ENCODE measurements at regions not wholly inside any gene's neighbourhood (a gene's known extent, or its start where the extent isn't known, plus 50 kb on each side); places are given as distances from the start of the nearest gene placed in this dataset.

DNA sequence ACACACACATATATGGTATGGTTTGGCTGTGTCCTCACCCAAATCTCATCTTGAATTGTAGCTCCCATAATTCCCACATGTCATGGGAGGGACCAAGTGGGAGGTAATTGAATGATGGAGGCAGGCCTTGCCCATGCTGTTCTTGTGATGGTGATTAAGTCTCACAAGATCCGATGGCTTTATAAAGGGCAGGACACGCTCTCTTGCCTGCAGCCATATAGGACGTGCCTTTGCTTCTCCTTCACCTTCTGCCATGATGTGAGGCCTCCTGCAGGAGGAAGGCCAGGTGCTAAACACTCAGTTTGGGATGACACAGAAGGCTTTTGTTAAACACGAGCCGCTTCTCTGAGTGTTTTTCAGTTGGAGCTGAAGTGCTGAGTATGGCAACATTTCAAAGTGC is 205.3 kb upstream of the KLF6 start (continued):
- TF ChIP-seq YY1 (IDR thresholded peaks at IDR 0.05) (no peak), RAD21 (IDR thresholded peaks at IDR 0.05) (no peak), TAF1 (conservative IDR thresholded peaks at IDR 0.05) (no peak), JUND (IDR thresholded peaks at IDR 0.05) (no peak), HNF4G (IDR thresholded peaks at IDR 0.05) (no peak), RXRA (IDR thresholded peaks at IDR 0.05) (no peak)
- TF ChIP-seq, protein P1, sequence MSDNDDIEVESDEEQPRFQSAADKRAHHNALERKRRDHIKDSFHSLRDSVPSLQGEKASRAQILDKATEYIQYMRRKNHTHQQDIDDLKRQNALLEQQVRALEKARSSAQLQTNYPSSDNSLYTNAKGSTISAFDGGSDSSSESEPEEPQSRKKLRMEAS (IDR thresholded peaks at IDR 0.05) = no peak

DNA sequence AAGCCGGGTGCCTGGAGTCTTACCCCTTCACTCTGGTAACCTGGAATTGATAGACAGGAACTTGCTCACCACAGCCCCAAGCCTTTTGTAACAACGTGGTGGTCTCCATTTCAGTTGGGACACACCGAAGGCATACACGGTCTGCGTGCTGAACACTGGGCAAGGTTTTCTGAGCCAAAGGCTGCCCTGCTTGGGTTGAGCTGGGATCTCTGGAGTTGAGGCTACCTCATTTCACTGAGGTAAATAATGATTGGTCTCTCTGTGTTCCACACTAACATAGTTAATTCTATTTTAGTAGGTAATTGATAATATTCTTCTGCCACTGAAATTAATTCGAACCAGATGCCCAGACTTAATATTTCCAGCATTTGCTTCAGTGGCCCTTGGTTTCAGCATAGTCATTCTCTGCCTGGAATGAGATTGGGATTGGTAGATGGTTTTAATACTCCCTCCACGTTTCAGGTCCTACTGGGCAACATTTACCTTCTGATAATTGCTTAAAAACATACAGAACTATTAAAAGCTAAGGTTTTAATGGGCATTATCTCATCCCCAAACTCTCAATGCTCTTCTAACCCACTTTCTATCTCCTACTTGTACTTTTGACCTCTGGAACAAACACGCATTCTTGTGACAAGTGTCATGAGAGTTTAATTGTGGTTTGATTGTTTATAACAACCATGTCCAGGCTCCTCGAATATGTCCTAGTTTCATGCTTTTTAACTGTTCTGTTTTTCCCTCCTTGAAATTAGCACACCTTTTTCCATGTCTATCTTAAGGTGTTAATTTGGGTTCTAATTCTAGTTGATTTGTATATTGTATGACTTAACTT is 202.3 kb upstream of the KLF6 start:
- DNase-seq (ENCODE audit: low spot score) = no peak
- TF ChIP-seq HNF4G (IDR thresholded peaks at IDR 0.05) = no peak
- no peak for TF ChIP-seq HNF4A (conservative IDR thresholded peaks at IDR 0.05)
- TF ChIP-seq YY1 (IDR thresholded peaks at IDR 0.05) = no peak
- no peak for TF ChIP-seq TAF1 (conservative IDR thresholded peaks at IDR 0.05)
- TF ChIP-seq JUND (IDR thresholded peaks at IDR 0.05) = no peak
- TF ChIP-seq RAD21 (IDR thresholded peaks at IDR 0.05) = no peak
- TF ChIP-seq FOXA1 (IDR thresholded peaks at IDR 0.05) = no peak
- no peak for TF ChIP-seq RXRA (IDR thresholded peaks at IDR 0.05)
- TF ChIP-seq, protein P2, sequence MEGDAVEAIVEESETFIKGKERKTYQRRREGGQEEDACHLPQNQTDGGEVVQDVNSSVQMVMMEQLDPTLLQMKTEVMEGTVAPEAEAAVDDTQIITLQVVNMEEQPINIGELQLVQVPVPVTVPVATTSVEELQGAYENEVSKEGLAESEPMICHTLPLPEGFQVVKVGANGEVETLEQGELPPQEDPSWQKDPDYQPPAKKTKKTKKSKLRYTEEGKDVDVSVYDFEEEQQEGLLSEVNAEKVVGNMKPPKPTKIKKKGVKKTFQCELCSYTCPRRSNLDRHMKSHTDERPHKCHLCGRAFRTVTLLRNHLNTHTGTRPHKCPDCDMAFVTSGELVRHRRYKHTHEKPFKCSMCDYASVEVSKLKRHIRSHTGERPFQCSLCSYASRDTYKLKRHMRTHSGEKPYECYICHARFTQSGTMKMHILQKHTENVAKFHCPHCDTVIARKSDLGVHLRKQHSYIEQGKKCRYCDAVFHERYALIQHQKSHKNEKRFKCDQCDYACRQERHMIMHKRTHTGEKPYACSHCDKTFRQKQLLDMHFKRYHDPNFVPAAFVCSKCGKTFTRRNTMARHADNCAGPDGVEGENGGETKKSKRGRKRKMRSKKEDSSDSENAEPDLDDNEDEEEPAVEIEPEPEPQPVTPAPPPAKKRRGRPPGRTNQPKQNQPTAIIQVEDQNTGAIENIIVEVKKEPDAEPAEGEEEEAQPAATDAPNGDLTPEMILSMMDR (IDR thresholded peaks at IDR 0.05; ENCODE audit: low read depth, low read length, missing input control) = no peak
- TF ChIP-seq, protein P3, sequence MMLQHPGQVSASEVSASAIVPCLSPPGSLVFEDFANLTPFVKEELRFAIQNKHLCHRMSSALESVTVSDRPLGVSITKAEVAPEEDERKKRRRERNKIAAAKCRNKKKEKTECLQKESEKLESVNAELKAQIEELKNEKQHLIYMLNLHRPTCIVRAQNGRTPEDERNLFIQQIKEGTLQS (IDR thresholded peaks at IDR 0.05) = no peak
- TF ChIP-seq FOXA2 (IDR thresholded peaks at IDR 0.05) = no peak
- TF ChIP-seq, protein P4, sequence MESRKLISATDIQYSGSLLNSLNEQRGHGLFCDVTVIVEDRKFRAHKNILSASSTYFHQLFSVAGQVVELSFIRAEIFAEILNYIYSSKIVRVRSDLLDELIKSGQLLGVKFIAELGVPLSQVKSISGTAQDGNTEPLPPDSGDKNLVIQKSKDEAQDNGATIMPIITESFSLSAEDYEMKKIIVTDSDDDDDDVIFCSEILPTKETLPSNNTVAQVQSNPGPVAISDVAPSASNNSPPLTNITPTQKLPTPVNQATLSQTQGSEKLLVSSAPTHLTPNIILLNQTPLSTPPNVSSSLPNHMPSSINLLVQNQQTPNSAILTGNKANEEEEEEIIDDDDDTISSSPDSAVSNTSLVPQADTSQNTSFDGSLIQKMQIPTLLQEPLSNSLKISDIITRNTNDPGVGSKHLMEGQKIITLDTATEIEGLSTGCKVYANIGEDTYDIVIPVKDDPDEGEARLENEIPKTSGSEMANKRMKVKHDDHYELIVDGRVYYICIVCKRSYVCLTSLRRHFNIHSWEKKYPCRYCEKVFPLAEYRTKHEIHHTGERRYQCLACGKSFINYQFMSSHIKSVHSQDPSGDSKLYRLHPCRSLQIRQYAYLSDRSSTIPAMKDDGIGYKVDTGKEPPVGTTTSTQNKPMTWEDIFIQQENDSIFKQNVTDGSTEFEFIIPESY (IDR thresholded peaks at IDR 0.05) = no peak
- no peak for TF ChIP-seq GABPA (IDR thresholded peaks at IDR 0.05 in 1 of 2, conservative IDR thresholded peaks at IDR 0.05 in 1 of 2)
- no peak for TF ChIP-seq NR2F2 (IDR thresholded peaks at IDR 0.05)
- TF ChIP-seq, protein P1 (IDR thresholded peaks at IDR 0.05) = no peak
- TF ChIP-seq SP1 (IDR thresholded peaks at IDR 0.05) = no peak

More for the DNA sequence above, 202.3 kb upstream of the KLF6 start:
- Histone ChIP-seq H3K27ac (ENCODE audit: low read depth in 1 of 2, low read length in 2 of 2) (no peak overlapping the region), H3K27me3 (ENCODE audit: control insufficient read depth in 4 of 4, insufficient read depth in 4 of 4, low read length in 3 of 4) (peaks cover 0 to 3% (median 0%) of the 10 kb centered on the region in 4 donors), H3K4me3 (ENCODE audit: low read depth in 1 of 3, low read length in 3 of 3) (no peak overlapping the region), H3K36me3 (ENCODE audit: control insufficient read depth in 4 of 4, insufficient read depth in 3 of 4, low read depth in 1 of 4, low read length in 3 of 4) (no peaks in the 10 kb centered on the region), H3K4me1 (ENCODE audit: control insufficient read depth in 4 of 4, insufficient read depth in 4 of 4, low read length in 3 of 4) (no peaks in the 10 kb centered on the region), H3K9ac (ENCODE audit: low read depth in 1 of 2, low read length in 2 of 2) (no peak overlapping the region), H3K9me3 (ENCODE audit: control insufficient read depth in 4 of 4, low read length in 3 of 4) (peaks cover 0 to 7% (median 2%) of the 10 kb centered on the region in 4 donors)
- WGBS = 78% methylated on average over 9 of the region's 9 CpGs

Measured in liver (tissue), 8 donors.